ENCODE measurements at regions not wholly inside any gene's neighbourhood (a gene's known extent, or its start where the extent isn't known, plus 50 kb on each side); places are given as distances from the start of the nearest gene placed in this dataset.

GRCh38 chr3:87361271-87361670 is 84.9 kb upstream of the POU1F1 start:
- H3K4me2 ChIP-seq (ENCODE audit: low read depth, low read length), result peak overlapping the region; percentile 59
- H3K27ac ChIP-seq (ENCODE audit: low read length), result peak overlapping the region; percentile 56; the same call in 1 of the 2 replicates

GRCh38 chr3:87359826-87360225 is 83.4 kb upstream of the POU1F1 start:
- Histone ChIP-seq H3F3A (ENCODE audit: insufficient read depth, low read length) (peaks cover 8% of the 10 kb centered on the region; the same call in 1 of the 2 replicates), H3K9ac (ENCODE audit: low read length) (no peak overlapping the region), H3K4me2 (ENCODE audit: low read depth, low read length) (no peak overlapping the region), H3K36me3 (replicated peaks; ENCODE audit: insufficient read depth, low read length) (no peaks in the 10 kb centered on the region), H3K4me1 (ENCODE audit: low read length) (peaks cover 15% of the 10 kb centered on the region), H4K20me1 (ENCODE audit: insufficient read depth, low read length) (no peaks in the 10 kb centered on the region), H3K9me2 (replicated peaks; ENCODE audit: insufficient read depth, low read length) (no peaks in the 10 kb centered on the region), H3K79me2 (ENCODE audit: low read length) (no peaks in the 10 kb centered on the region), H2AFZ (ENCODE audit: low read length) (no peak overlapping the region), H3K27ac (ENCODE audit: low read length) (no peak overlapping the region), H3K27me3 (replicated peaks; ENCODE audit: insufficient read depth, low read length) (no peaks in the 10 kb centered on the region), H3K9me3 (replicated peaks; ENCODE audit: insufficient read depth, low read length) (no peaks in the 10 kb centered on the region), H3K4me3 (ENCODE audit: low read length) (no peak overlapping the region)
- no peak for TF ChIP-seq EZH2 (optimal IDR thresholded peaks at IDR 0.05; ENCODE audit: low read depth, low read length)
- no peak for TF ChIP-seq EZH2phosphoT487 (IDR thresholded peaks at IDR 0.05; ENCODE audit: low read length)
- TF ChIP-seq CTCF (IDR thresholded peaks at IDR 0.05; ENCODE audit: low read length), result no peak
- no peak for DNase-seq

More at GRCh38 chr3:87361271-87361670, 84.9 kb upstream of the POU1F1 start:
- H3K27me3 ChIP-seq (replicated peaks; ENCODE audit: insufficient read depth, low read length), result no peaks in the 10 kb centered on the region
- H3K36me3 ChIP-seq (replicated peaks; ENCODE audit: insufficient read depth, low read length), result no peaks in the 10 kb centered on the region
- TF ChIP-seq CTCF (IDR thresholded peaks at IDR 0.05; ENCODE audit: low read length) (no peak), EZH2 (optimal IDR thresholded peaks at IDR 0.05; ENCODE audit: low read depth, low read length) (no peak)
- H2AFZ ChIP-seq (ENCODE audit: low read length), result peak overlapping the region; percentile 43; the same call in 1 of the 2 replicates
- H3K4me3 ChIP-seq (ENCODE audit: low read length), result no peak overlapping the region
- H3F3A ChIP-seq (ENCODE audit: insufficient read depth, low read length), result peaks cover 8% of the 10 kb centered on the region; the same call in 1 of the 2 replicates
- no peaks in the 10 kb centered on the region for H3K9me3 ChIP-seq (replicated peaks; ENCODE audit: insufficient read depth, low read length)
- H3K9me2 ChIP-seq (replicated peaks; ENCODE audit: insufficient read depth, low read length), result no peaks in the 10 kb centered on the region
- no peaks in the 10 kb centered on the region for H3K79me2 ChIP-seq (ENCODE audit: low read length)
- DNase-seq, result no peak
- peaks cover 15% of the 10 kb centered on the region for H3K4me1 ChIP-seq (ENCODE audit: low read length)
- no peaks in the 10 kb centered on the region for H4K20me1 ChIP-seq (ENCODE audit: insufficient read depth, low read length)
- 0 out of 2 replicates have a peak overlapping the region, but pooled peaks have one; percentile 0 for H3K9ac ChIP-seq (ENCODE audit: low read length)

- H3K36me3 ChIP-seq (replicated peaks; ENCODE audit: insufficient read depth, low read length), result no peaks in the 10 kb centered on the region
- no peak overlapping the region for H3K9ac ChIP-seq (ENCODE audit: low read length)
- no peaks in the 10 kb centered on the region for H4K20me1 ChIP-seq (ENCODE audit: insufficient read depth, low read length)
- H3K79me2 ChIP-seq (ENCODE audit: low read length), result no peaks in the 10 kb centered on the region
- H2AFZ ChIP-seq (ENCODE audit: low read length), result no peak overlapping the region
- no peaks in the 10 kb centered on the region for H3K9me2 ChIP-seq (replicated peaks; ENCODE audit: insufficient read depth, low read length)
- peaks cover 15% of the 10 kb centered on the region for H3K4me1 ChIP-seq (ENCODE audit: low read length)
- H3F3A ChIP-seq (ENCODE audit: insufficient read depth, low read length), result peaks cover 8% of the 10 kb centered on the region; the same call in 1 of the 2 replicates
- H3K4me3 ChIP-seq (ENCODE audit: low read length), result no peak overlapping the region
- H3K27me3 ChIP-seq (replicated peaks; ENCODE audit: insufficient read depth, low read length), result no peaks in the 10 kb centered on the region
- H3K27ac ChIP-seq (ENCODE audit: low read length), result no peak overlapping the region
- no peak for DNase-seq
- no peak overlapping the region for H3K4me2 ChIP-seq (ENCODE audit: low read depth, low read length)
- TF ChIP-seq EZH2 (optimal IDR thresholded peaks at IDR 0.05; ENCODE audit: low read depth, low read length) (no peak), CTCF (IDR thresholded peaks at IDR 0.05; ENCODE audit: low read length) (no peak), EZH2phosphoT487 (IDR thresholded peaks at IDR 0.05; ENCODE audit: low read length) (no peak)
- no peaks in the 10 kb centered on the region for H3K9me3 ChIP-seq (replicated peaks; ENCODE audit: insufficient read depth, low read length)
Observed at GRCh38 chr3:87359025-87359424, 82.6 kb upstream of the POU1F1 start.
